Liver (tissue), 3 donors: ENCODE measurements at regions not wholly inside any gene's neighbourhood (a gene's known extent, or its start where the extent isn't known, plus 50 kb on each side); places are given as distances from the start of the nearest gene placed in this dataset.

Source experiments
- CTCF ChIP-seq: fragments of 150-350 bp; IDR thresholded peaks from 2 replicates; pipeline ENCODE4 v1.5.1; 2017; ENCODE audit warnings: improper control_type of control experiment, low read depth, low read length; ENCODE audit not compliant: missing input control
- EGR1 ChIP-seq, 2 donors: IDR thresholded peaks; 2 replicates each; pipeline ENCODE4 v1.6.1; 2016 to 2018; ENCODE audit warnings: antibody characterized with exemption in 2 of 2, low read depth in 2 of 2
- FOXA1 ChIP-seq: IDR thresholded peaks from 2 replicates; pipeline ENCODE4 v1.6.1; 2016; ENCODE audit warnings: antibody characterized with exemption
- JUND ChIP-seq, 2 donors: IDR thresholded peaks; 2 replicates each; pipeline ENCODE4 v1.6.1; 2016; ENCODE audit warnings: antibody characterized with exemption in 2 of 2
- MAX ChIP-seq: IDR thresholded peaks from 2 replicates; pipeline ENCODE4 v1.6.1; 2016; ENCODE audit warnings: antibody characterized with exemption
- NR2F2 ChIP-seq: IDR thresholded peaks from 2 replicates; pipeline ENCODE4 v1.6.1; 2016; ENCODE audit warnings: antibody characterized with exemption
- RAD21 ChIP-seq, 2 donors: IDR thresholded peaks; 2 replicates each; pipeline ENCODE4 v1.6.1; 2016; ENCODE audit warnings: antibody characterized with exemption in 2 of 2, mild to moderate bottlenecking in 2 of 2
- REST ChIP-seq: IDR thresholded peaks from 2 replicates; pipeline ENCODE4 v1.6.1; 2016; ENCODE audit warnings: antibody characterized with exemption, mild to moderate bottlenecking
- RXRA ChIP-seq, 2 donors: IDR thresholded peaks; 2 replicates each; pipeline ENCODE4 v1.6.1; 2017 to 2018; ENCODE audit warnings: antibody characterized with exemption in 2 of 2, mild to moderate bottlenecking in 1 of 2
- TAF1 ChIP-seq: conservative IDR thresholded peaks from 2 replicates; pipeline ENCODE4 v1.6.1; 2016; ENCODE audit warnings: antibody characterized with exemption, mild to moderate bottlenecking
- YY1 ChIP-seq: IDR thresholded peaks from 2 replicates; pipeline ENCODE4 v1.6.1; 2016; ENCODE audit warnings: antibody characterized with exemption, mild to moderate bottlenecking
- ZBTB33 ChIP-seq: IDR thresholded peaks from 2 replicates; pipeline ENCODE4 v1.6.1; 2016; ENCODE audit warnings: antibody characterized with exemption
- donor health status: healthy.
- donor health status: healthy.

- no peak for TF ChIP-seq CTCF
- peak; percentile 52 for TF ChIP-seq YY1
- TF ChIP-seq MAX, result no peak
- no peak for TF ChIP-seq EGR1 (IDR thresholded peaks at IDR 0.05; ENCODE audit: low read depth in 2 of 2)
- peak in 1 of 2 donors; percentile 10 for TF ChIP-seq RAD21 (IDR thresholded peaks at IDR 0.05)
- no peak for TF ChIP-seq NR2F2
- no peak for TF ChIP-seq REST
- TF ChIP-seq FOXA1, result no peak
- peak in 1 of 2 donors; percentile 15 for TF ChIP-seq RXRA (IDR thresholded peaks at IDR 0.05)
- peak; percentile 27 to 28 for TF ChIP-seq JUND (IDR thresholded peaks at IDR 0.05)
- no peak for TF ChIP-seq TAF1
- TF ChIP-seq ZBTB33, result no peak
These were observed 97.2 kb downstream of the BLTP1 start for GRCh38 chr4:122249357-122249756.
